Ectodermal cell (in vitro differentiated cells): ENCODE measurements at regions not wholly inside any gene's neighbourhood (a gene's known extent, or its start where the extent isn't known, plus 50 kb on each side); places are given as distances from the start of the nearest gene placed in this dataset.

Experiments
- H3K27ac ChIP-seq: 2 replicates; pipeline ENCODE4 v1.7.0; 2013; ENCODE audit warnings: mild to moderate bottlenecking, low read depth, low read length; ENCODE audit not compliant: insufficient read depth, poor library complexity, severe bottlenecking
- H3K27me3 ChIP-seq: 2 replicates; pipeline ENCODE4 v1.7.0; 2013; ENCODE audit warnings: mild to moderate bottlenecking, low read length; ENCODE audit not compliant: insufficient read depth, control insufficient read depth, poor library complexity, severe bottlenecking
- H3K36me3 ChIP-seq: one replicate; pipeline ENCODE4 v1.7.0; 2013; ENCODE audit warnings: low read length; ENCODE audit not compliant: control insufficient read depth, insufficient read depth
- H3K4me1 ChIP-seq: one replicate; pipeline ENCODE4 v1.7.0; 2013; ENCODE audit warnings: low read length; ENCODE audit not compliant: control insufficient read depth, insufficient read depth
- H3K4me3 ChIP-seq: 2 replicates; pipeline ENCODE4 v1.7.0; 2013; ENCODE audit warnings: low read depth, low read length, control low read depth; ENCODE audit not compliant: insufficient read depth
- H3K9me3 ChIP-seq: 2 replicates; pipeline ENCODE4 v1.7.0; 2013; ENCODE audit warnings: mild to moderate bottlenecking, low read length, moderate library complexity; ENCODE audit not compliant: control insufficient read depth
- WGBS, 2 experiments: methylation state at CpG; one replicate each; pipeline ENCODE4 v1.1.7; 2013; ENCODE audit warnings: missing lambda C conversion rate in 2 of 2; 5-methylcytosine and 5-hydroxymethylcytosine counted together

DNA sequence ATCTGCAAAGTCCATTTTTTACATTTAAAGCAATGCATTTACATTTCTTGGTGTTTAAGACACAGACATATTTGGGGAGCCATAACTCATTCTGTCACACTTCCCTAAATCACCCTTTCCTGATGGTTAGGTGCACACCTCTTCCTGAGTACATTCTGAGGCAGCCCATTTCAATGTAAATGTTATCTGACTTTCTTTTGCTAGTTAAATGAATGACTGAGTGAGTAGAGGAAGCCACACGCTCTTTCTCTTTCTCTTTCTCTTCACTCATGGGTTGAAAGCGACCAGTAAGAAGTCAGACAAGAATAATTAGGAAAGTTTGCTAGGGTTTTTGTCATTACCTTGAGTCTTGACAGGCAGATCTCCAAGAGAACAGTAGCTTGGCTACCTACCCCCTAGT, 143.1 kb downstream of the S1PR1 start:
- 82 to 92% methylated on average over 2 of the region's 2 CpGs for whole genome bisulfite sequencing, 2 experiments
- Histone ChIP-seq H3K4me1 (no peaks in the 10 kb centered on the region), H3K4me3 (no peak overlapping the region), H3K27me3 (no peaks in the 10 kb centered on the region), H3K36me3 (no peaks in the 10 kb centered on the region), H3K27ac (no peak overlapping the region), H3K9me3 (no peaks in the 10 kb centered on the region)

DNA sequence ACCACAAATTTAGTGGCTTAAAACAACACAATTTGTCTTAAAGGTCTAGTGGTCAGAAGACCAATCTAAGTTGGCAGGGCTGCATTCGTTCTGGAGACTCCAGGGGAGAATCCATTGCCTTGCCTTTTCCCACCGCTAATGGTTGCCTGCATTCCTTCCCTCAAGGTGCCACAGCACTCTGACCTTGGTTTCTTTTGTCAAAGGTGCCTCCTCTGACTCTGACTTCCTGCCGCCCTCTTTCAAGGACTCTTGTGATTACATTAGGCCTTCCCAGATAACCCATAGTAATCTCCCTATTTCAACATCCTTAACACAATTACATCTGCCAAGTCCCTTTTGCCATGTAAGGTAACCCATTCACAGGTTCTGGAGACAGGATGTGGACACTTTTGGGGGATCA, 145.3 kb downstream of the S1PR1 start:
- no peaks in the 10 kb centered on the region for H3K36me3 ChIP-seq
- no peaks in the 10 kb centered on the region for H3K4me1 ChIP-seq
- no peak overlapping the region for H3K27ac ChIP-seq
- no peaks in the 10 kb centered on the region for H3K9me3 ChIP-seq
- no peak overlapping the region for H3K4me3 ChIP-seq
- 32 to 35% methylated on average over 3 of the region's 3 CpGs for WGBS, 2 experiments
- H3K27me3 ChIP-seq: no peaks in the 10 kb centered on the region

DNA sequence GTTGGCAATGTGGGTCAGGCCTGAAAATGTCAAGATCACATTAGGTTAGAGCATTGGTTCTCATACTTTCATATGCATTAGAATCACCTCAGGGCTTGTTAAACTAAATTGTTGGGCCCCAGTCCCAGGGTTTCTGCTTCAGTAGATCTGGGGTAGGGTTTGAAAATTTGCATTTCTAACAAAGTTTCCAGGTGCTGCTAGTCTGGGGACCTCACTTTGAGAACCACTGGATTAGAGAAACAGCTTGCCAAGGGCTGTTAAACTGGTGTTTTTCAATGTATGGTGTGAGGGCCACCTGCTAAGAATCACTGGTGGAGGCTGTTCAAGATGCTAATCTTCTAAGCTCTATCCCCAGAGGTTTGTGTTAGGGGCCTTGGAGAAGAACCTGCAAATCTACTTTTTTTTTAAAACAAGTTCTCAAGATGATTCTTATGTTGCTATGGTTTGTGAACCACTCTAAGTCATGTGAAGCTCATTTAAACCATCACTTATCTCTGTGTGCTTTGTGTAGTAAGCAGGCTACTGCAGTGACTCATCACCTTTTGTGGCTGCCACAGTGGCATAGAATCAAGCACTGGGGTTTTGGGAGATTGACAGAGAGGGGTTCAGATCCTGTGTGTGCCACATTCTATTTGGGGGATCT, 152.2 kb downstream of the S1PR1 start:
- H3K36me3 ChIP-seq: no peaks in the 10 kb centered on the region
- no peak overlapping the region for H3K4me3 ChIP-seq
- no peaks in the 10 kb centered on the region for H3K4me1 ChIP-seq
- no peaks in the 10 kb centered on the region for H3K9me3 ChIP-seq
- no peak overlapping the region for H3K27ac ChIP-seq
- H3K27me3 ChIP-seq: no peaks in the 10 kb centered on the region

DNA sequence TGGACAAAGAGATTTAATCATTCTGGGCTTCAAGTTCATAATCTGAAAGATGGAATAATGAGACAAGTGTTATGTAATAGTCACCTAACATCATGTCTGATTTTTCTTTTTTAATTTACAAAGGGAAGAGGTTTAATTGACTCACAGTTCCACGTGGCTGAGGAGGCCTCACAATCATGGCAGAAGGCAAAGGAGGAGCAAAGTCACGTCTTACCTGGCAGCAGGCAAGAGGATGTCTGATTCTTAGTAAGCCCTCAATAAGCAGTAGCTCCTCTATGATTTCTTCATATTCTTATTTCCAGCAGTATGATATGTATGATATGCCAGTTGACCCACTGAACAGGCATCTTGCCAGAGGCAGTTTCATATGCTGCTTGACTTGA, 152.7 kb downstream of the S1PR1 start:
- Histone ChIP-seq H3K9me3 (no peaks in the 10 kb centered on the region), H3K36me3 (no peaks in the 10 kb centered on the region), H3K4me1 (no peaks in the 10 kb centered on the region), H3K4me3 (no peak overlapping the region), H3K27ac (no peak overlapping the region), H3K27me3 (no peaks in the 10 kb centered on the region)
- 85 to 86% methylated on average over 2 of the region's 2 CpGs for WGBS, 2 experiments

DNA sequence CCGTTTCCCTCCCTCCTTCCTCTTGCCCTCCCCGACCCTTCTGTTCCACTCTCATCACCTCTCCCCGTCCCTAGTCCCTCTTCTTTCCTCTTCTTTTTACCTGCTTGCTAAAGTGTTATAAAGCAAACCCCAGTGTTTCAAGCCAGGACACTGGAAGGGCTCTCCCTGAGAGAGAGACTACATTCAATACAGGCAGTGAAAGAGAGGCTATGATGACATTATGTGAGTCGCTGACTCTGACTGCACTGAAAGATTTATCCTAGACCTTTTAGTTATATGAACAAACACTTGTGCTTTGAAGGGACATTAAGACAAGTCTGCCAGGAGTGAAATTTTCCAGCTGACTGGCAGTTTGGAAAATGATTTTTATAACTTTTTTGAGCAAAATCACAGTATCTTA, 155.7 kb downstream of the S1PR1 start:
- H3K9me3 ChIP-seq: no peaks in the 10 kb centered on the region
- no peaks in the 10 kb centered on the region for H3K36me3 ChIP-seq
- 86 to 87% methylated on average over 4 of the region's 4 CpGs for WGBS, 2 experiments

DNA sequence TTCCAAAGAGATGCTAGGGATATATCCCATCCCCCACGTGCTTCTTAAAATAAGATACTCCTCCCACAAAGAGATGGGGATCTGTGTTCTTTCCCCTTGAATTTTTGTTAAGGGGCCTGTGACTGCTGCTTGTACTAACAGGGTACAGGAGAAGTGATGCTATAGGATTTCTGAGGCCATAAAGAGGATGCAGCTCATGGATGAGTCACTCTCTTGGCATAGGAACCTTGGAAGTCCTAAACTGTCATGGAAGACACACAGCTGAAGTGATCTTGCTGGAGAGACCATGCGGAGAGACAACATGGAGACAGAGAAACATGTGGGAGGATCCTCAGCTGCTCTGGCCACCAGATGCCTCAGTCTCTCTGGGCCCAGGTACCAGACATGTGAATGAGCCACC, 157.2 kb downstream of the S1PR1 start:
- H3K36me3 ChIP-seq: no peaks in the 10 kb centered on the region
- H3K4me1 ChIP-seq: no peaks in the 10 kb centered on the region
- H3K27me3 ChIP-seq: no peaks in the 10 kb centered on the region
- WGBS, 2 experiments: 97% methylated on average over 1 to 2 of the region's 2 CpGs
- H3K27ac ChIP-seq: no peak overlapping the region
- H3K4me3 ChIP-seq: no peak overlapping the region
- H3K9me3 ChIP-seq: no peaks in the 10 kb centered on the region

More for the DNA sequence above, 155.7 kb downstream of the S1PR1 start:
- H3K4me3 ChIP-seq: no peak overlapping the region
- no peak overlapping the region for H3K27ac ChIP-seq
- no peaks in the 10 kb centered on the region for H3K27me3 ChIP-seq
- no peaks in the 10 kb centered on the region for H3K4me1 ChIP-seq

DNA sequence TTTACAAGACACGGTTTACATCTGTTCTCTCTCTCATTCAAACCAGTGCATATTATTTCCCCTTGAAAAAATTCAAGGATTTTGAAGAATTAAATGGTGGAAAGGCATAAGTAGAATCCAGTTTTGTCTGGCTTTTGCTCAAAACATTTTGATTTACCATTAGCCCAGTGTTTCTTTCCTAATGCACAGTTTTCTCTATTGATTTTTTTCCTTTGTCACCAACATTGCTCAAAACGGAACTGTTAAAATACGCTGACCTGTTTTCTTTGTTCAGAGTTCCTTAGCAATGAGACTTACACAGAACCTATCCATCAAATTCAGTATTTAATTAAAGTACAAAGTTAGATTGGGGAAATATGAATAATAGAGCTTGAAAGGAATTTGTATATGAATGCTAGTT, 162.4 kb downstream of the S1PR1 start:
- no peaks in the 10 kb centered on the region for H3K27me3 ChIP-seq
- no peak overlapping the region for H3K4me3 ChIP-seq
- H3K36me3 ChIP-seq: no peaks in the 10 kb centered on the region
- H3K9me3 ChIP-seq: no peaks in the 10 kb centered on the region
- WGBS, 2 experiments: 82 to 96% methylated on average over 3 of the region's 3 CpGs
- H3K4me1 ChIP-seq: no peaks in the 10 kb centered on the region
- H3K27ac ChIP-seq: no peak overlapping the region

DNA sequence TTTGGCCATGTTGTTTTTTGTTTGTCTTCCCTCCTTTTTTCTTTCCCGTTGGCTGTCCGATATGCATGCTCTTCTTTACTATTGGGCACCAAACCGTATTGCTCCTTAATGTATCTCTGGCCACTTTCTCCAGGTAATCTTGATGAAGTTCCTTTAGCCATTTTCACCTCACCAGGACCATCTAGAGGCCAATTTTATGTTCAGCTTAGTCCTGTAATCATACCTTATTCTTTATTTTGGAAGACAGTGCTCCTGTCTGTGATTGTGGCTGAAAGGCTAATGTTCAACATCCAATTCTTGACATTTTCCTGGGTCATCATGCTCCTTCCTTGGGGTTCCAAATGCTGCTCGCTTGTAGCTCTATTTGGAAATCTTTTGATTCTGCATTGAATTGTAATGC, 169.5 kb downstream of the S1PR1 start:
- no peak overlapping the region for H3K27ac ChIP-seq
- WGBS, 2 experiments: 92 to 96% methylated on average over 4 of the region's 4 CpGs
- H3K4me3 ChIP-seq: no peak overlapping the region

DNA sequence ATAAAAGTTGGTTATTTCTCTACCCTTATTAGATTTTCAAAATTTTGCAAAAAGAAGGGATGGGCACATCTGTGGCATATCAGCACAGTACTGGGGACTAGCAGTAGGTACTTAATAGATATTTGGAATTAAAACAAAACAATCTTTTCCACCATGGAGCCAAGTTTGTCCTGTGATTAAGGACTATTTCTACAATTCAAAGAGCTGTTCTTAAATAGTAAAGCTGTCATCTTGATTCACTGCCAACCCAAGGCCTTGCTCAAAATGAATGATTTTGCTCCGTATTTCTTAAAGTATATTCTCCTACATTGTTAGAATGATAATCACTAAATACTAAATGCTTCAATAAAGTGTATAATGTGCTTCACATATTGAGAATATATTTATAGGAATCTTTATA, 169.9 kb downstream of the S1PR1 start:
- Histone ChIP-seq H3K4me3 (no peak overlapping the region), H3K36me3 (no peaks in the 10 kb centered on the region), H3K4me1 (no peaks in the 10 kb centered on the region), H3K27me3 (no peaks in the 10 kb centered on the region), H3K9me3 (no peaks in the 10 kb centered on the region), H3K27ac (no peak overlapping the region)
- no CpG with 5 or more reads among the region's 1 CpG for whole genome bisulfite sequencing, 2 experiments

More for the DNA sequence above, 169.5 kb downstream of the S1PR1 start:
- H3K4me1 ChIP-seq: no peaks in the 10 kb centered on the region
- H3K36me3 ChIP-seq: no peaks in the 10 kb centered on the region
- no peaks in the 10 kb centered on the region for H3K27me3 ChIP-seq
- H3K9me3 ChIP-seq: no peaks in the 10 kb centered on the region

DNA sequence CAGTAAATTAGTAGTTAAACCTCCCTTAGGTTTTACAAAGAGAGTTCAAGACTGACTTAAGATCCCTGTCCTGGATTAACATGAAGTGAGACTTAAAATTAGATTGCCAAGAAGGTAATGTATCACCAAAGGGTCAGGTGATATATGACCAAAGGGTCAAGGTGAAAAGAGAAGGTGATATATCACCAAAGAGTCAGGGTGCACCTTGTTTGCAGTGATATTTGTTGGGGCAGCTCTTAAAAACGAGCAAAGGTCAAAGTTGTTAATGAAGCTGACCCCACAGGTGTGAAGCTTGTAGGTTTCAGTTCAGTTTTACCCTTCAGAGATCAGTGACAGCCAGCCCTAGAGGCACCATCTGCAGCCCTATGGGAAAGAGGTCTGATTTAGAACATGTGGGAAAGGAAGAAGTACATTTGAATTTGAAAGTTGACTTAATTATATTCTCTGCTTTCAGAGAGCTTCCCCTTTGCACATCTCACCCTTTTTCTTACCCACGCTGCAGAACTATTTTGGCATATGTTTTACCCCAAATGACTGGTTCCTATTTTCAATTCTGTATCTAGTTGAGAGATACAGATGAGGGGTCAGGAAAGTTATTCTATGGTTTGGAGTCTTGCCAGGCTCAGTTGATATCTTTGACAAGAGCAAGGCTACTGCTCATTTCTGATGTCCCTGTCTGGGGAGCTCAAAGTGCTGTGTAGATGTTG, 170.8 kb downstream of the S1PR1 start:
- Histone ChIP-seq H3K36me3 (no peaks in the 10 kb centered on the region), H3K27ac (no peak overlapping the region), H3K4me1 (no peaks in the 10 kb centered on the region), H3K4me3 (no peak overlapping the region), H3K27me3 (no peaks in the 10 kb centered on the region), H3K9me3 (no peaks in the 10 kb centered on the region)
- 82 to 86% methylated on average over 2 of the region's 2 CpGs for WGBS, 2 experiments
